Activated gamma-delta T cell treated with Interleukin-2 at 50 U/mL for 16 hours (primary cell): ENCODE measurements at regions not wholly inside any gene's neighbourhood (a gene's known extent, or its start where the extent isn't known, plus 50 kb on each side); places are given as distances from the start of the nearest gene placed in this dataset.
"Not testable (repeated sequence)": the region's sequence is repeated elsewhere in the genome, so short reads cannot be mapped to it uniquely, and the experiment has no call there.

ENCODE experiments used
- DNase-seq: peaks from one replicate; pipeline ENCODE4 v3.0.0-alpha.2; 2020

GRCh38 chr5:102048940-102049339 lies 247.1 kb downstream of the SLCO4C1 start:
- no peak for DNase-seq

- DNase-seq = not testable (repeated sequence)
Observed at GRCh38 chr5:102047073-102047472, 249.0 kb downstream of the SLCO4C1 start.

GRCh38 chr5:102040326-102040725 lies 255.8 kb downstream of the SLCO4C1 start:
- no peak for DNase-seq

- DNase-seq = no peak
Observed at GRCh38 chr5:102036927-102037326, 259.2 kb downstream of the SLCO4C1 start.

GRCh38 chr5:102031711-102032110 lies 264.4 kb downstream of the SLCO4C1 start:
- DNase-seq = no peak

- no peak for DNase-seq
Observed at GRCh38 chr5:102018690-102019089, 277.4 kb downstream of the SLCO4C1 start.

GRCh38 chr5:102018279-102018678 lies 277.8 kb downstream of the SLCO4C1 start:
- no peak for DNase-seq

GRCh38 chr5:102014371-102014770 lies 281.7 kb downstream of the SLCO4C1 start:
- no peak for DNase-seq

GRCh38 chr5:102010644-102011043 lies 285.4 kb downstream of the SLCO4C1 start:
- DNase-seq = no peak

- no peak for DNase-seq
Observed at GRCh38 chr5:101997235-101997634, 298.8 kb downstream of the SLCO4C1 start.

- no peak for DNase-seq
Observed at GRCh38 chr5:101995585-101995984, 300.5 kb downstream of the SLCO4C1 start.

- DNase-seq = no peak
Observed at GRCh38 chr5:101991486-101991885, 304.6 kb downstream of the SLCO4C1 start.

- DNase-seq = no peak
Observed at GRCh38 chr5:101989659-101990058, 306.4 kb downstream of the SLCO4C1 start.

- no peak for DNase-seq
Observed at GRCh38 chr5:101977729-101978345, 318.2 kb downstream of the SLCO4C1 start.

- no peak for DNase-seq
Observed at GRCh38 chr5:101976933-101977332, 319.2 kb downstream of the SLCO4C1 start.

- no peak for DNase-seq
Observed at GRCh38 chr5:101969742-101970141, 326.3 kb downstream of the SLCO4C1 start.

GRCh38 chr5:101966476-101966875 lies 329.6 kb downstream of the SLCO4C1 start:
- DNase-seq = no peak

- DNase-seq = no peak
Observed at GRCh38 chr5:101955891-101956290, 340.2 kb downstream of the SLCO4C1 start.

GRCh38 chr5:101950019-101950418 lies 346.1 kb downstream of the SLCO4C1 start:
- DNase-seq = no peak

- no peak for DNase-seq
Observed at GRCh38 chr5:101948615-101949014, 347.5 kb downstream of the SLCO4C1 start.

GRCh38 chr5:101943784-101944183 lies 352.3 kb downstream of the SLCO4C1 start:
- no peak for DNase-seq

- DNase-seq = no peak
Observed at GRCh38 chr5:101942321-101942882, 353.7 kb downstream of the SLCO4C1 start.

GRCh38 chr5:101937041-101937440 lies 359.0 kb downstream of the SLCO4C1 start:
- no peak for DNase-seq

GRCh38 chr5:101935086-101935485 lies 361.0 kb downstream of the SLCO4C1 start:
- DNase-seq = no peak

- DNase-seq = no peak
Observed at GRCh38 chr5:101932599-101932998, 363.5 kb downstream of the SLCO4C1 start.
